Transverse colon (tissue), 3 donors: ENCODE measurements at regions not wholly inside any gene's neighbourhood (a gene's known extent, or its start where the extent isn't known, plus 50 kb on each side); places are given as distances from the start of the nearest gene placed in this dataset.

Experiments used
- CTCF ChIP-seq, 5 experiments: fragments of 200-600 bp in 3 of 5; fragments of 450-650 bp in 2 of 5; sonication (generic) in 3 of 5; IDR thresholded peaks; 1 replicate in 2 of 5; 2 replicates in 3 of 5; pipeline ENCODE4 v1.5.1; 2016 to 2017; ENCODE audit warnings: antibody characterized with exemption in 5 of 5, inconsistent platforms in 3 of 5, mild to moderate bottlenecking in 2 of 5, moderate library complexity in 1 of 5
- POLR2A ChIP-seq: fragments of 450-650 bp; IDR thresholded peaks from one replicate; pipeline ENCODE4 v1.6.1; 2016; ENCODE audit warnings: antibody characterized with exemption, mild to moderate bottlenecking, moderate library complexity

GRCh38 chr20:12153628-12154027 lies 235.9 kb downstream of the BTBD3 start:
- TF ChIP-seq POLR2A: no peak
- TF ChIP-seq CTCF (IDR thresholded peaks at IDR 0.05): no peak
